Tibial nerve (tissue), 4 donors: ENCODE measurements at regions not wholly inside any gene's neighbourhood (a gene's known extent, or its start where the extent isn't known, plus 50 kb on each side); places are given as distances from the start of the nearest gene placed in this dataset.

Experiments
- CTCF ChIP-seq, 5 experiments: fragments of 200-600 bp in 3 of 5; fragments of 450-650 bp in 2 of 5; sonication (generic) in 3 of 5; IDR thresholded peaks; one replicate each; pipeline ENCODE4 v1.5.1; 2016 to 2019; ENCODE audit warnings: antibody characterized with exemption in 5 of 5, mild to moderate bottlenecking in 3 of 5, moderate library complexity in 2 of 5
- EP300 ChIP-seq, 2 donors: sonication (generic); formaldehyde crosslinking; IDR thresholded peaks; one replicate each; pipeline ENCODE4 v1.6.1; 2017; ENCODE audit warnings: antibody characterized with exemption in 2 of 2, mild to moderate bottlenecking in 1 of 2
- POLR2A ChIP-seq, 2 donors: fragments of 450-650 bp; IDR thresholded peaks; one replicate each; pipeline ENCODE4 v1.6.1; 2017; ENCODE audit warnings: antibody characterized with exemption in 2 of 2, mild to moderate bottlenecking in 2 of 2, moderate library complexity in 2 of 2

GRCh38 chr2:228720895-228721294 lies 539.4 kb upstream of the SPHKAP start:
- no peak for TF ChIP-seq CTCF (IDR thresholded peaks at IDR 0.05)
- no peak for TF ChIP-seq POLR2A (IDR thresholded peaks at IDR 0.05)
- no peak for TF ChIP-seq EP300 (IDR thresholded peaks at IDR 0.05)
